Prostate gland (tissue), 2 donors: ENCODE measurements at regions not wholly inside any gene's neighbourhood (a gene's known extent, or its start where the extent isn't known, plus 50 kb on each side); places are given as distances from the start of the nearest gene placed in this dataset.

Experiments
- CTCF ChIP-seq, 4 experiments: fragments of 200-600 bp in 2 of 4; fragments of 450-650 bp in 2 of 4; sonication (generic) in 2 of 4; IDR thresholded peaks; 1 replicate in 3 of 4; 2 replicates in 1 of 4; pipeline ENCODE4 v1.5.1; 2016 to 2019; ENCODE audit warnings: antibody characterized with exemption in 4 of 4, mild to moderate bottlenecking in 2 of 4, moderate library complexity in 2 of 4
- POLR2A ChIP-seq: fragments of 450-650 bp; IDR thresholded peaks from one replicate; pipeline ENCODE4 v1.6.1; 2016; ENCODE audit warnings: antibody characterized with exemption, mild to moderate bottlenecking

GRCh38 chr3:23723141-23723540 is 82.6 kb upstream of the UBE2E1 start:
- TF ChIP-seq CTCF (IDR thresholded peaks at IDR 0.05) (no peak), POLR2A (no peak)
